ENCODE measurements at regions not wholly inside any gene's neighbourhood (a gene's known extent, or its start where the extent isn't known, plus 50 kb on each side); places are given as distances from the start of the nearest gene placed in this dataset.
A peak's percentile ranks its signal among the peaks of the same experiment; 100 is the strongest.

DNA sequence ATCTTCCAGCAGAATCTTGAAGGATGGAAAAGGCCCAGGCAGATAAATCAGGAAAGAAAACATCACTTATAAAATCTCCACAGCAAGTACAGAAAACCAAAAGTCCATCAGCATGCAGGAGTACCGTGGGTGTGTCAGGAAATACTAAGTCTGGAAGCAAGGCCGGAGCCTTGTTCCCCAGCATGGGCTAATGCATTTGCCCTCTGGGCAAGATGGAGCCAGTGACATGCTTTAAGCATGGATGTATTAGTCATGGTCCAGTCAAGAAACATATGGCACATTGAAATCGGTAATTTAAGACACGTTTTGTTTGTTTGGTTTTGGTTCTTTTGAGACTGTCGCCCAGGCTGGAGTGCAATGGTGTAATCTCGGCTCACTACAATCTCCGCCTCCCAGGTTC is 506.0 kb upstream of the JARID2 start:
- no peaks in the 10 kb centered on the region for H4K20me1 ChIP-seq (ENCODE audit: insufficient read depth, low read length)
- no peak overlapping the region for H3K9ac ChIP-seq (ENCODE audit: low read length)
- H3K4me2 ChIP-seq (ENCODE audit: low read length): no peak overlapping the region
- peaks cover 4% of the 10 kb centered on the region for H3K36me3 Mint-ChIP-seq (ENCODE audit: low read depth, unreplicated experiment)
- no peaks in the 10 kb centered on the region for H3K9me3 Mint-ChIP-seq (ENCODE audit: unreplicated experiment)
- no peak overlapping the region for H2AFZ ChIP-seq (ENCODE audit: low read depth, low read length)
- TF ChIP-seq EZH2 (IDR thresholded peaks at IDR 0.05; ENCODE audit: insufficient read depth, low read length): no peak
- TF ChIP-seq, protein P1, sequence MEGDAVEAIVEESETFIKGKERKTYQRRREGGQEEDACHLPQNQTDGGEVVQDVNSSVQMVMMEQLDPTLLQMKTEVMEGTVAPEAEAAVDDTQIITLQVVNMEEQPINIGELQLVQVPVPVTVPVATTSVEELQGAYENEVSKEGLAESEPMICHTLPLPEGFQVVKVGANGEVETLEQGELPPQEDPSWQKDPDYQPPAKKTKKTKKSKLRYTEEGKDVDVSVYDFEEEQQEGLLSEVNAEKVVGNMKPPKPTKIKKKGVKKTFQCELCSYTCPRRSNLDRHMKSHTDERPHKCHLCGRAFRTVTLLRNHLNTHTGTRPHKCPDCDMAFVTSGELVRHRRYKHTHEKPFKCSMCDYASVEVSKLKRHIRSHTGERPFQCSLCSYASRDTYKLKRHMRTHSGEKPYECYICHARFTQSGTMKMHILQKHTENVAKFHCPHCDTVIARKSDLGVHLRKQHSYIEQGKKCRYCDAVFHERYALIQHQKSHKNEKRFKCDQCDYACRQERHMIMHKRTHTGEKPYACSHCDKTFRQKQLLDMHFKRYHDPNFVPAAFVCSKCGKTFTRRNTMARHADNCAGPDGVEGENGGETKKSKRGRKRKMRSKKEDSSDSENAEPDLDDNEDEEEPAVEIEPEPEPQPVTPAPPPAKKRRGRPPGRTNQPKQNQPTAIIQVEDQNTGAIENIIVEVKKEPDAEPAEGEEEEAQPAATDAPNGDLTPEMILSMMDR (IDR thresholded peaks at IDR 0.05; ENCODE audit: insufficient read depth, low read depth, low read length): no peak
- H3K4me3 Mint-ChIP-seq (ENCODE audit: unreplicated experiment): no peak overlapping the region
- peaks cover 27% of the 10 kb centered on the region for H3K4me1 ChIP-seq (ENCODE audit: insufficient read depth, low read length)
- H3K36me3 ChIP-seq (ENCODE audit: insufficient read depth, low read length): no peaks in the 10 kb centered on the region
- H3K4me1 Mint-ChIP-seq (ENCODE audit: low read depth, unreplicated experiment): peaks cover 15% of the 10 kb centered on the region
- no peak overlapping the region for H3K27ac ChIP-seq (ENCODE audit: low read depth, low read length)
- no peak overlapping the region for H3K4me3 ChIP-seq (ENCODE audit: insufficient read depth, low read depth, low read length)
- FAIRE-seq (no peak), DNase-seq (ENCODE audit: low read depth) (no peak)
- H3K9me3 ChIP-seq (ENCODE audit: insufficient read depth, low read depth, low read length): no peaks in the 10 kb centered on the region
- no peaks in the 10 kb centered on the region for H3K27me3 Mint-ChIP-seq (ENCODE audit: low read depth, unreplicated experiment)
- H3K27me3 ChIP-seq (ENCODE audit: insufficient read depth, low read length): no peaks in the 10 kb centered on the region
- H3K79me2 ChIP-seq (ENCODE audit: insufficient read depth, low read length): no peaks in the 10 kb centered on the region
- H3K27ac Mint-ChIP-seq (ENCODE audit: unreplicated experiment): no peak overlapping the region

DNA sequence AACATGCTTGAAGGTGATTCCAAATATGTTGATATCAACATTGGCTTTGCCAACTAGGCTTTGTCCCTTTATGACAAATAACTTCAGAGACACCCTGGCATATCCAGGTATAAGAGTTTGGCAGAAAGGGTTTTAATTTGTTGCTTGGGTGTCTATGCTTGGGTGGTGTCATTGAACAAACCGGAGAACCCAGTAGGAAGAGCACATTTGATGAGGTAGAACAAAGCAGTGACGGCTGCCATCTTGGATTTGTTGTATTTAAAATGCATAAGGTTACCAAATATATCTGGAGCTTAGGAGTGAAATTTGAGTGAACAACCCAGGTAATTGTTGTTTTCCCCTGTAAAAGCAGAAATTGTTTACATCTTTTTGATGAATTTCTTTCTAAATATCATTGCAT is 503.7 kb upstream of the JARID2 start:
- Histone ChIP-seq H2AFZ (ENCODE audit: low read depth, low read length) (no peak overlapping the region), H4K20me1 (ENCODE audit: insufficient read depth, low read length) (no peaks in the 10 kb centered on the region), H3K4me3 (ENCODE audit: insufficient read depth, low read depth, low read length) (no peak overlapping the region), H3K27ac (ENCODE audit: low read depth, low read length) (peak overlapping the region; percentile 100), H3K4me2 (ENCODE audit: low read length) (no peak overlapping the region), H3K9ac (ENCODE audit: low read length) (peak overlapping the region; percentile 91), H3K79me2 (ENCODE audit: insufficient read depth, low read length) (no peaks in the 10 kb centered on the region), H3K9me3 (ENCODE audit: insufficient read depth, low read depth, low read length) (no peaks in the 10 kb centered on the region), H3K36me3 (ENCODE audit: insufficient read depth, low read length) (no peaks in the 10 kb centered on the region), H3K4me1 (ENCODE audit: insufficient read depth, low read length) (peaks cover 22% of the 10 kb centered on the region), H3K27me3 (ENCODE audit: insufficient read depth, low read length) (no peaks in the 10 kb centered on the region)
- no peak for TF ChIP-seq EZH2 (IDR thresholded peaks at IDR 0.05; ENCODE audit: insufficient read depth, low read length)
- TF ChIP-seq, protein P1 (IDR thresholded peaks at IDR 0.05; ENCODE audit: insufficient read depth, low read depth, low read length): no peak
- no peaks in the 10 kb centered on the region for H3K27me3 Mint-ChIP-seq (ENCODE audit: low read depth, unreplicated experiment)
- H3K36me3 Mint-ChIP-seq (ENCODE audit: low read depth, unreplicated experiment): peaks cover 4% of the 10 kb centered on the region
- no peak overlapping the region for H3K4me3 Mint-ChIP-seq (ENCODE audit: unreplicated experiment)
- peaks cover 15% of the 10 kb centered on the region for H3K4me1 Mint-ChIP-seq (ENCODE audit: low read depth, unreplicated experiment)
- DNase-seq (ENCODE audit: low read depth): no peak
- no peak for FAIRE-seq
- H3K27ac Mint-ChIP-seq (ENCODE audit: unreplicated experiment): peak overlapping the region; percentile 100
- H3K9me3 Mint-ChIP-seq (ENCODE audit: unreplicated experiment): no peaks in the 10 kb centered on the region

DNA sequence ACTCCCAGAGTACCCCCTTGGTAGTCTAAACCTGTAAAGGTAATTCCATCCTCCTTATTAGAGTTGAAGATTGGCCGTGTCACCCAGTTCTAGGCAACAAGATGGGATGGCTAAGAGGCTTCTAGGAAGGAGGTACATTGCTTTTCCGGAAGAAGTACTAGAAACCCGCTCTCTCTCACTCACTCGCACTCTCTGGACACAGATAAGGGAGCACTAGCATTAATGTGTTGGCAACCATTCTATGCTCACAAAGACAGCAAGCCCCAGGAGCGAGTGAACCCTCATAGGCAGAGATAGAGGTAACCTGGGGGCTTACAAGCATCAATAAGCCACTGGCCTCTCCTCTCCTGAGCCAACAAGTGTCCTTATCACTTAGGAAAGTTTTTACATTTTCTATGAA is 503.2 kb upstream of the JARID2 start:
- H3K9me3 Mint-ChIP-seq (ENCODE audit: unreplicated experiment): no peaks in the 10 kb centered on the region
- DNase-seq (ENCODE audit: low read depth): no peak
- Histone ChIP-seq H3K27ac (ENCODE audit: low read depth, low read length) (peak overlapping the region; percentile 100), H3K79me2 (ENCODE audit: insufficient read depth, low read length) (no peaks in the 10 kb centered on the region), H2AFZ (ENCODE audit: low read depth, low read length) (no peak overlapping the region), H3K4me1 (ENCODE audit: insufficient read depth, low read length) (peaks cover 22% of the 10 kb centered on the region), H3K9me3 (ENCODE audit: insufficient read depth, low read depth, low read length) (no peaks in the 10 kb centered on the region), H3K4me3 (ENCODE audit: insufficient read depth, low read depth, low read length) (peak overlapping the region; percentile 6), H3K27me3 (ENCODE audit: insufficient read depth, low read length) (no peaks in the 10 kb centered on the region), H3K36me3 (ENCODE audit: insufficient read depth, low read length) (no peaks in the 10 kb centered on the region), H4K20me1 (ENCODE audit: insufficient read depth, low read length) (no peaks in the 10 kb centered on the region), H3K4me2 (ENCODE audit: low read length) (peak overlapping the region; percentile 73), H3K9ac (ENCODE audit: low read length) (peak overlapping the region; percentile 91)
- peaks cover 4% of the 10 kb centered on the region for H3K36me3 Mint-ChIP-seq (ENCODE audit: low read depth, unreplicated experiment)
- H3K27me3 Mint-ChIP-seq (ENCODE audit: low read depth, unreplicated experiment): no peaks in the 10 kb centered on the region
- peak overlapping the region; percentile 100 for H3K27ac Mint-ChIP-seq (ENCODE audit: unreplicated experiment)
- TF ChIP-seq, protein P1 (IDR thresholded peaks at IDR 0.05; ENCODE audit: insufficient read depth, low read depth, low read length): no peak
- TF ChIP-seq EZH2 (IDR thresholded peaks at IDR 0.05; ENCODE audit: insufficient read depth, low read length): no peak
- FAIRE-seq: no peak
- peaks cover 15% of the 10 kb centered on the region for H3K4me1 Mint-ChIP-seq (ENCODE audit: low read depth, unreplicated experiment)
- H3K4me3 Mint-ChIP-seq (ENCODE audit: unreplicated experiment): no peak overlapping the region
